ENCODE measurements at regions not wholly inside any gene's neighbourhood (a gene's known extent, or its start where the extent isn't known, plus 50 kb on each side); places are given as distances from the start of the nearest gene placed in this dataset.

DNA sequence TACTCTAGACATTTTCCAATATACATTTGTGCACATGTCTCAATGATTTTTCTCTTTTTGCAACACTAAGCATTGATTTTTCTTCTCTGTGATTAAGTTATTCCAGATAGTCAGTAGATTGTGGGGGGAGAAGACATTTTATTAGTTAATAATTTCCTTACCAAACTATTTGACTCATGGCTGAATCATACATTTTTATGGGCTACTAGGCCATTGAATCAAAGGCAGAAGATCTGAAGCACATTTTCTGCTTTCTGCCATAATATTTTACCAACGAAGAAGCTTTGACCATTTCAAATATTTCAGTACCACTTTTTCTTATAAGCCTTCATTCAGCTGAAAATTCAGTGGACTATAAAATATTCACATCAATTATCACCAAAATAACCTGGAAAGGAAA, 175.6 kb downstream of the IRX2 start:
- no peak overlapping the region for H3K4me3 ChIP-seq
- TF ChIP-seq, protein P1, sequence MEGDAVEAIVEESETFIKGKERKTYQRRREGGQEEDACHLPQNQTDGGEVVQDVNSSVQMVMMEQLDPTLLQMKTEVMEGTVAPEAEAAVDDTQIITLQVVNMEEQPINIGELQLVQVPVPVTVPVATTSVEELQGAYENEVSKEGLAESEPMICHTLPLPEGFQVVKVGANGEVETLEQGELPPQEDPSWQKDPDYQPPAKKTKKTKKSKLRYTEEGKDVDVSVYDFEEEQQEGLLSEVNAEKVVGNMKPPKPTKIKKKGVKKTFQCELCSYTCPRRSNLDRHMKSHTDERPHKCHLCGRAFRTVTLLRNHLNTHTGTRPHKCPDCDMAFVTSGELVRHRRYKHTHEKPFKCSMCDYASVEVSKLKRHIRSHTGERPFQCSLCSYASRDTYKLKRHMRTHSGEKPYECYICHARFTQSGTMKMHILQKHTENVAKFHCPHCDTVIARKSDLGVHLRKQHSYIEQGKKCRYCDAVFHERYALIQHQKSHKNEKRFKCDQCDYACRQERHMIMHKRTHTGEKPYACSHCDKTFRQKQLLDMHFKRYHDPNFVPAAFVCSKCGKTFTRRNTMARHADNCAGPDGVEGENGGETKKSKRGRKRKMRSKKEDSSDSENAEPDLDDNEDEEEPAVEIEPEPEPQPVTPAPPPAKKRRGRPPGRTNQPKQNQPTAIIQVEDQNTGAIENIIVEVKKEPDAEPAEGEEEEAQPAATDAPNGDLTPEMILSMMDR (IDR thresholded peaks at IDR 0.05; ENCODE audit: borderline replicate concordance) = no peak
- no peaks in the 10 kb centered on the region for H3K36me3 ChIP-seq
- no peak for DNase-seq
- intact Hi-C loops (cut with micrococcal nuclease) = no loop called here
- H3K9me3 ChIP-seq (replicated peaks) = no peaks in the 10 kb centered on the region
- no peaks in the 10 kb centered on the region for H3K4me1 ChIP-seq
- peaks cover 41% of the 10 kb centered on the region for H3K27me3 ChIP-seq (ENCODE audit: low read depth)
- H3K27ac ChIP-seq (replicated peaks) = no peak overlapping the region

DNA sequence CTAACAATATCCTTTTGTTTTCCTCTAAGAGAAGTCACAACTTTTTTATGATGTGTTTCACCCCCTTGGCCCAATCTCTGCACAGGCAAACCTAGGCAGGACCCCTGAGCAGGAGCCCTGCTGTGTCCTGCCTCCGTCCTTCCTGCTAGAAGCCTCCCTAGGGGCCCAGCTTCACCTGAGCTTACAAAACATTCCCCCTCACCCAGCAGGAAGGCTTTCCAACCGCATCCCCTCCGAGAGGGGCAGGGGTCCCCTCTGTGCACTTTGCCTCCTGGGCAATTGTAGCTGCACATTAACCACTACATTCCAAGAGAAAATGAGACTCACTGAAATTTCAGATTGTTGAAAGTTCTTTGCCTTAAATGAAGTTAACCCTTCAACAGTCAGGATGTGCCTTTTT, 176.2 kb downstream of the IRX2 start:
- Histone ChIP-seq H3K36me3 (no peaks in the 10 kb centered on the region), H3K4me3 (no peak overlapping the region), H3K27ac (replicated peaks) (no peak overlapping the region), H3K9me3 (replicated peaks) (no peaks in the 10 kb centered on the region), H3K4me1 (no peaks in the 10 kb centered on the region), H3K27me3 (ENCODE audit: low read depth) (peaks cover 47% of the 10 kb centered on the region)
- no peak for DNase-seq
- TF ChIP-seq, protein P1 (IDR thresholded peaks at IDR 0.05; ENCODE audit: borderline replicate concordance) = no peak
- intact Hi-C loops (cut with micrococcal nuclease) = no loop called here

DNA sequence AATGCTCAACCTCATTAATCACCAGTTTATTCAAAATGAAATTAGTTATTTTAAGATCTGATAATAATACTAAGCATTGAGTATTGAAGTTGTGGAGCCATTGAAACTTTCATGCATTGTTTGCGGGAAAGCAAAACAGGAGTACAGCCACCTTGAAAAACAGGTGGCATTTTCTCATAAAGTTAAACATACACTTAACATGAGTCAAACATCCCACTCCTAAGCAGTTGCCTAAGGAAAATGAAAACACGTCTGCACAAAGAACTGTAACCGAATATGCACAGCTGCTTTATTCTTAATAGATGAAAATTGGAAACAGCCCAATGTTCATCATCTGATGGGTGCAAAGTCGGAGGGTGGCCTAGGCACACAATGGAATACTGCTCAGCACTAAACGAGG, 177.3 kb downstream of the IRX2 start:
- no peaks in the 10 kb centered on the region for H3K9me3 ChIP-seq (replicated peaks)
- peaks cover 55% of the 10 kb centered on the region for H3K27me3 ChIP-seq (ENCODE audit: low read depth)
- H3K36me3 ChIP-seq = no peaks in the 10 kb centered on the region
- no peaks in the 10 kb centered on the region for H3K4me1 ChIP-seq
- no peak overlapping the region for H3K27ac ChIP-seq (replicated peaks)
- H3K4me3 ChIP-seq = no peak overlapping the region
- DNase-seq = no peak
- intact Hi-C loops (cut with micrococcal nuclease) = no loop called here
- TF ChIP-seq, protein P1 (IDR thresholded peaks at IDR 0.05; ENCODE audit: borderline replicate concordance) = no peak

DNA sequence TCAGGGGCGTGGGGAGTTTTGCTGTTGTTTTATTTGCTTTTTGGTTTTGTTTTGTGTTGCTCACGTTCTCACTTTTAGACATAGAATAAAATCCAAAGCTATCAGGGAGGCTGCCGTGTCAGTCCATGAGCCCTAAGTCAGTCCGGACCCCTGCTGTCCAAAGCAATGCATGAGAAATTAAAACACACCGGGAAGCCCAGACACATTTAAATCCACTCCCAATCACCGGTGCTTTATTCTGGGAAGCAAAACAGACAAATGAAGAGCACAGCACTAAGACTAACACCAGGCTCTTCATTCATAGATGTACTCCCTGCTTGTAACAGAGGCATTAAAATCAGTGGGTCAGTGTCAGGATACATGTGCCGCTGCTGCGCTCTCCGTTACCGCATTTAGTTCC, 180.9 kb downstream of the IRX2 start:
- H3K27ac ChIP-seq (replicated peaks) = no peak overlapping the region
- no peak overlapping the region for H3K4me3 ChIP-seq
- TF ChIP-seq, protein P1 (IDR thresholded peaks at IDR 0.05; ENCODE audit: borderline replicate concordance) = no peak
- H3K36me3 ChIP-seq = no peaks in the 10 kb centered on the region
- intact Hi-C loops (cut with micrococcal nuclease) = no loop called here
- H3K27me3 ChIP-seq (ENCODE audit: low read depth) = peaks cover 61% of the 10 kb centered on the region
- no peaks in the 10 kb centered on the region for H3K4me1 ChIP-seq
- no peak for DNase-seq
- peaks cover 10% of the 10 kb centered on the region for H3K9me3 ChIP-seq (replicated peaks)

DNA sequence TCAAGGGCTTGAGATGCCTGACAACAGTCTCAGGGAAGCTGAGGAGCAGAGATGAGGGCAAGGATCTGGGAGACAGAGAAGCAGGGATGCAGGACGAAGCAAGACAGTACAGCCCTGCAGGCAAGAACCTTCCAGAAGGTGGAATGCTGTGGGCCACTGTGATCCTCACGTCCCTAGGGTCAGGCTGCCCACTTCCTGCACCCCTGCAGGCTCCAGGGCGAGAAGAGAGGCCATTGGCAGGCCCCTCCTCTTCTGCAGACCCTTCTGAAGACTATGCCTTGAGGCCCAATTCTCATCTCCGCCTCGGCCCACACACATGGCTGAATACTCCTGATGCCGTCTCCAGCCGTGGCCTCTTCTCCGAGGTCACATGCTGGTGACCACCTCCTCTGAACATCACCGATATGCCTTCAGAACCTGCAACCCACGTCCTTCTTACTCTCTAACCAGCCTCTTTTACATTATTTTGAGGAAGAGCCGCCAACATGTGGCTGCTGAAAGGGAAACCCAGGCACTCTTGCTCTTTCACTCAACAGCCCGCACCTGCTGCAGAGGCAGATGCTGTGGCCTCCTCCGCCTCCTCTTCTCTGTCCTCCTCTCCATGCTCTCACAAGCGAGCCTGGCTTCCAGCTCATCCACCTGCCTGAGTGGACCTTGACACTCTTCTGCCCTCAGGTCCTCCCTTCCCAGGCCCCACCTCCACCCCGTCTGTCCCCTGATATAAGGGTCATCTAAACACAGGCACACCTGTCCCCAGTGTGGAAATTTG, 181.5 kb downstream of the IRX2 start:
- H3K4me1 ChIP-seq = no peaks in the 10 kb centered on the region
- peaks cover 61% of the 10 kb centered on the region for H3K27me3 ChIP-seq (ENCODE audit: low read depth)
- peaks cover 10% of the 10 kb centered on the region for H3K9me3 ChIP-seq (replicated peaks)
- TF ChIP-seq, protein P1 (IDR thresholded peaks at IDR 0.05; ENCODE audit: borderline replicate concordance) = no peak
- no peak for DNase-seq
- no peak overlapping the region for H3K27ac ChIP-seq (replicated peaks)
- H3K4me3 ChIP-seq = no peak overlapping the region
- intact Hi-C loops (cut with micrococcal nuclease) = no loop called here
- H3K36me3 ChIP-seq = no peaks in the 10 kb centered on the region

All from left ventricle myocardium inferior (tissue), 1 donor.